ENCODE measurements at regions not wholly inside any gene's neighbourhood (a gene's known extent, or its start where the extent isn't known, plus 50 kb on each side); places are given as distances from the start of the nearest gene placed in this dataset.

DNA sequence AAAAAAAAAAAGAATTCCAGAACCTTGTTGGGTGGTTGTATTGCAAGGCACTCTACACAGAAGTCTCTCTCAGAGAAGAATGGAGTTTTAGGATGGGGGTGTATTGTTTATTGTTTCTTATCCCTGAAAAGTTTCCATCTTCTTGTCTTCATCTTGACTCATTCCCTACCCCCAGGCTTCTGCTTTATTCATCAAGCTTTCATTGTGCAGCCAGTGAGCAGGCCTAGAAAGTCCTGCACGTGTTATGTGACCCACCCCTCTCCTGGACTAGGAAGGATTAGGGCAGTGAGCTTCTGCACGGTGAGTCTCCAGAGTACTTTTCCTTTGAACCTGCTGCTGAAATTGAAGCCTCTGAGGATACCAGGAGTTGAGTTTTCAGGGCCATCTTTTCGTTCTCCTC, 150.9 kb upstream of the IL12A start:
- H3K36me3 ChIP-seq = no peaks in the 10 kb centered on the region
- H3K27me3 ChIP-seq (ENCODE audit: low read depth) = no peaks in the 10 kb centered on the region
- no peak overlapping the region for H3K4me3 ChIP-seq
- no peak for DNase-seq
- peak overlapping the region; percentile 85 for H3K27ac ChIP-seq (replicated peaks)
- TF ChIP-seq, protein P1, sequence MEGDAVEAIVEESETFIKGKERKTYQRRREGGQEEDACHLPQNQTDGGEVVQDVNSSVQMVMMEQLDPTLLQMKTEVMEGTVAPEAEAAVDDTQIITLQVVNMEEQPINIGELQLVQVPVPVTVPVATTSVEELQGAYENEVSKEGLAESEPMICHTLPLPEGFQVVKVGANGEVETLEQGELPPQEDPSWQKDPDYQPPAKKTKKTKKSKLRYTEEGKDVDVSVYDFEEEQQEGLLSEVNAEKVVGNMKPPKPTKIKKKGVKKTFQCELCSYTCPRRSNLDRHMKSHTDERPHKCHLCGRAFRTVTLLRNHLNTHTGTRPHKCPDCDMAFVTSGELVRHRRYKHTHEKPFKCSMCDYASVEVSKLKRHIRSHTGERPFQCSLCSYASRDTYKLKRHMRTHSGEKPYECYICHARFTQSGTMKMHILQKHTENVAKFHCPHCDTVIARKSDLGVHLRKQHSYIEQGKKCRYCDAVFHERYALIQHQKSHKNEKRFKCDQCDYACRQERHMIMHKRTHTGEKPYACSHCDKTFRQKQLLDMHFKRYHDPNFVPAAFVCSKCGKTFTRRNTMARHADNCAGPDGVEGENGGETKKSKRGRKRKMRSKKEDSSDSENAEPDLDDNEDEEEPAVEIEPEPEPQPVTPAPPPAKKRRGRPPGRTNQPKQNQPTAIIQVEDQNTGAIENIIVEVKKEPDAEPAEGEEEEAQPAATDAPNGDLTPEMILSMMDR (IDR thresholded peaks at IDR 0.05; ENCODE audit: borderline replicate concordance) = no peak
- peaks cover 70% of the 10 kb centered on the region for H3K4me1 ChIP-seq
- H3K9me3 ChIP-seq (replicated peaks) = no peaks in the 10 kb centered on the region
- intact Hi-C loops (cut with micrococcal nuclease) = loop anchor here (10.0 kb wide), 1 partner anchor 47 kb away; no protein-coding TSS in a partner anchor

DNA sequence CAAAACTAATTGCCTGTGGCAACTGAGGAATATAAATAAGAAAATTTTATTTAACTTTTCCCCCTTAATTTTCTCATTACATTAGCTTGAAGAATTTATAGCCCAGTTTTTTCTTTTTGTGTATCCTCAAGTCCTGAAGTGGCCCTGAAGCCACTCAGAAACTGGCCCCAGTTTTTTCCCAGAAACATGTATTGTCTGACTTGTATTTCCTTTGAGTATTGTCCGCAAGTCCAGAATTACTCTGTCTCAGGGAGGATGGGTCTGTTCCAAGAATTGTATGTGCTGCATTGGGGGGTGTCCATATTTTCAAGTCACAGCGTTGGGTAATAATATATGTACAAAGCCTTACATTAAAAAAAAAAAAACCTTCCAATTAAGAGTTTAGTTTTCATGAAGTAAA, 149.7 kb upstream of the IL12A start:
- TF ChIP-seq, protein P1 (IDR thresholded peaks at IDR 0.05; ENCODE audit: borderline replicate concordance) = no peak
- Histone ChIP-seq H3K4me3 (no peak overlapping the region), H3K9me3 (replicated peaks) (no peaks in the 10 kb centered on the region), H3K27me3 (ENCODE audit: low read depth) (no peaks in the 10 kb centered on the region), H3K4me1 (peaks cover 75% of the 10 kb centered on the region), H3K27ac (replicated peaks) (peak overlapping the region; percentile 85), H3K36me3 (no peaks in the 10 kb centered on the region)
- intact Hi-C loops (cut with micrococcal nuclease) = loop anchor here (10.0 kb wide), 1 partner anchor 46 kb away; no protein-coding TSS in a partner anchor
- no peak for DNase-seq

DNA sequence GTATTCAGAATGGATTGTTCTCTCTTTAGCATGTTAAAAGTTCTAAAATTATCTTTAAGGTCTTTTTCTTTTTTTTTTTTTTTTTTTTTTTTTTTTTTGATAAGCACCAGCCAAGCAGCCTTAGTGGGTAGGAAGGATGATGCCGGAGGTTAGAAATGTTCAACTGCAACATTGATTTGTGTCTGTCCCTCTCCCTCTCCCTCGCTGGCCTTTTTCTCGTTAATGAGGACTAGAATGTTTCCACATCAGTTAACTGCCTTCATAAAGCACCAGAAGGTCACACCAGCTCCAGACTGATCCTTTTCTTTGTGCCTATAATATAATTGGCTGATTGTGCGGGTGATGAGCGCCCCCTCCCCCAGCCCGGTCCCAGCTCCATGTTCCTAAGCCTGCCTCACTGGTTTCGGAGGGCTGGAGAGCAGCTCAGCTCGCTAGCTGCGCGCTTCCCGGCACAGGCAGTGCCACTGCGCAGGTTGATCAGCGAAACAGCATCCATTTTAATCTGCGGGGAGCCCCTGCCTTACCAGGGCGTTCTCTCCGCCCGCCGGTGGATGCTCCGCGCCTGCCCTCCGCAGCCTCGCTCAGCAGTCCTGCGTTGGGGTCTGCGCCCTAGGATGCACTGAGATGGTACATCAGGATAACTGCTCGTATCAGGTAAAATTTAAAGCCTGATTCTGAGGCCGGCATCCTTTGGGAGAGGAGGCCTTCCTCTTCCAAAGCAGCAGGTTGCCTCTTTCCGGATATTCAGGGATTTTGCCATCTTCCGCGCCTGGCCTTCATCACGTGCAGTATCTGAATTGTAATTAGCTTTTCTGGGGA, 148.9 kb upstream of the IL12A start, which contains the start of gene SCHIP1:
Gene SCHIP1 (plus strand): TSS at position 301 of the 819 bp plus-strand sequence.
- Histone ChIP-seq H3K27ac (replicated peaks) (peak within 1 kb of the TSS; percentile 85), H3K36me3 (no peaks in the 10 kb centered on the region), H3K9me3 (replicated peaks) (no peaks in the 10 kb centered on the region), H3K4me1 (peaks cover 83% of the 10 kb centered on the region), H3K4me3 (peak within 1 kb of the TSS; percentile 66), H3K27me3 (ENCODE audit: low read depth) (no peaks in the 10 kb centered on the region)
- intact Hi-C loops (cut with micrococcal nuclease) = loop anchor here (10.0 kb wide), 1 partner anchor 45 kb away; no protein-coding TSS in a partner anchor
- DNase-seq = peak; percentile 39
- TF ChIP-seq, protein P1 (IDR thresholded peaks at IDR 0.05; ENCODE audit: borderline replicate concordance) = no peak

DNA sequence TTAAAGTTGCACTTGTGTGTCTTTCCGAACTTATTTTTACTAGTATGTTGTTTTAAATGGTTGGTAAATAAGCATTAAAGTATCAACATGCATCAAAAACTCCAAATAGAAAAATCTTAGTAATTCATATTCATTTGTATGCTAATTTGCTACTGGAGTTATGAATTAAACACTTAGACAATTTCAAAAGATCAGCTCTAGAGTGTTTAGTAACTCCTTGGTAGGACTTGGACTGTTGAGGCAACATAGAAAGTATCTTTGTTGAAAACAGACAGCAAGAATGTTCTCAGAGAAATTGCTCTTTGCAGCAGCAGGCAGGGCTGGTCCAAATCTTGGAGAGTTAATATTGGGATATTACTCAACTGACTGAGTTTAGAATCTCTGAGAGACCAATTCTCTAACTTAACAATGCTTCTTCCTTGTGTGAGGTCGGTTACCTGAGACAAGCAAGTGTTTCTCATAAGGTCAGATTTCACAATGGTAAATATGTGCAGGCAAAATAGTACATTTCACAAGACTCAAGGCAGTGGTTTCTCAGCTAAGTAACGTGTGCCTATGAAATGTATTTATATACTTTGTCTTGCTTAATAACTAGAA, 147.8 kb upstream of the IL12A start:
- no peaks in the 10 kb centered on the region for H3K27me3 ChIP-seq (ENCODE audit: low read depth)

DNA sequence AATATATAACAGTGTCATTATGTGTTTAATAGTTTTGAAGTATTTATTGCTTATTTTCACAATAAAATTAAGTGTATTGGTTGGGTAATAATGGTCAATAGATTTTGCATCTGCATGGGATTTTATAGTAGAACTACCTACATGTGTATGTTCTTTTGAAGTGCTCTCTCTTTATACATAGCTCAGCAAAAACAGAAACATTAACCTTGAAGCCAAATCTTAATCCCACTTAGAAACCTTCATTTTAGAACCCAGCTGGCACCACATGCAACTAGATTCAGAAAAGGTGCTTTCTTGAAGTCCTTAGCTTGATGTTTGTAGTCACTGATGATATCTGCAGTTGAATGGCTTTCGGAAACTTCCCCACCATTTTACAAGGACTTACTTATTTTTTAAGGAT, 146.9 kb upstream of the IL12A start:
- Histone ChIP-seq H3K36me3 (no peaks in the 10 kb centered on the region), H3K4me3 (no peak overlapping the region), H3K27ac (replicated peaks) (no peak overlapping the region), H3K9me3 (replicated peaks) (no peaks in the 10 kb centered on the region), H3K27me3 (ENCODE audit: low read depth) (no peaks in the 10 kb centered on the region), H3K4me1 (peaks cover 89% of the 10 kb centered on the region)
- no peak for DNase-seq
- TF ChIP-seq, protein P1 (IDR thresholded peaks at IDR 0.05; ENCODE audit: borderline replicate concordance) = no peak
- intact Hi-C loops (cut with micrococcal nuclease) = no loop called here

More for the DNA sequence above, 147.8 kb upstream of the IL12A start:
- peaks cover 89% of the 10 kb centered on the region for H3K4me1 ChIP-seq
- H3K27ac ChIP-seq (replicated peaks) = peak overlapping the region; percentile 85
- TF ChIP-seq, protein P1 (IDR thresholded peaks at IDR 0.05; ENCODE audit: borderline replicate concordance) = no peak
- no peaks in the 10 kb centered on the region for H3K36me3 ChIP-seq
- DNase-seq = no peak
- peak overlapping the region; percentile 66 for H3K4me3 ChIP-seq
- intact Hi-C loops (cut with micrococcal nuclease) = no loop called here
- H3K9me3 ChIP-seq (replicated peaks) = no peaks in the 10 kb centered on the region
